AG04450 (cell line): ENCODE measurements at regions not wholly inside any gene's neighbourhood (a gene's known extent, or its start where the extent isn't known, plus 50 kb on each side); places are given as distances from the start of the nearest gene placed in this dataset.

Source experiments
- CTCF ChIA-PET: fragments of 300-600, 350-600 bp; formaldehyde crosslinking; extraction: SDS; loops from one replicate; lab custom pipeline; 2022; ENCODE audit warnings: antibody characterized with exemption, inconsistent platforms; lab: Charles Lee
- POLR2A ChIA-PET: fragments of 350-600 bp; formaldehyde crosslinking; extraction: SDS; loops from one replicate; lab custom pipeline; 2021; ENCODE audit warnings: antibody characterized with exemption, inconsistent platforms; lab: Yijun Ruan, JAX
- DNase-seq: peaks from one replicate; pipeline ENCODE4 v3.0.0-alpha.2; 2011; ENCODE audit warnings: low read depth, low spot score
- H3K27ac ChIP-seq: one replicate; pipeline ENCODE4 v1.5.1; 2012; ENCODE audit warnings: low read depth, low read length, control low read depth
- H3K27me3 ChIP-seq: one replicate; pipeline ENCODE4 v1.6.0; 2012; ENCODE audit warnings: low read length; ENCODE audit not compliant: control insufficient read depth, insufficient read depth
- H3K4me3 ChIP-seq: 2 replicates; pipeline ENCODE4 v1.5.1; 2011; ENCODE audit warnings: mild to moderate bottlenecking, low read depth, low read length, control low read depth
- H3K9me3 ChIP-seq: 2 replicates; pipeline ENCODE4 v1.5.1; 2012; ENCODE audit warnings: low read length; ENCODE audit not compliant: control insufficient read depth, insufficient read depth
- CTCF ChIP-seq: IDR thresholded peaks from 2 replicates; pipeline ENCODE4 v1.5.1; 2011; ENCODE audit warnings: low read depth, low read length, control low read depth, inconsistent platforms

- H3K9me3 ChIP-seq: no peaks in the 10 kb centered on the region
- H3K27me3 ChIP-seq: no peaks in the 10 kb centered on the region
- H3K27ac ChIP-seq: no peak overlapping the region
- no peak for DNase-seq
- POLR2A ChIA-PET: no interaction called here
- H3K4me3 ChIP-seq: no peak overlapping the region
- CTCF ChIA-PET: no interaction called here
- no peak for TF ChIP-seq CTCF
These were observed 178.0 kb downstream of the ZC3H11B start for GRCh38 chr1:219434923-219435297.

- ChIA-PET CTCF (no interaction called here), POLR2A (no interaction called here)
- Histone ChIP-seq H3K4me3 (no peak overlapping the region), H3K27ac (no peak overlapping the region), H3K9me3 (no peaks in the 10 kb centered on the region), H3K27me3 (no peaks in the 10 kb centered on the region)
- DNase-seq: no peak
- no peak for TF ChIP-seq CTCF
These were observed 178.5 kb downstream of the ZC3H11B start for GRCh38 chr1:219434285-219434922.

GRCh38 chr1:219433496-219434131 is 179.3 kb downstream of the ZC3H11B start:
- DNase-seq: no peak
- H3K27me3 ChIP-seq: no peaks in the 10 kb centered on the region
- TF ChIP-seq CTCF: no peak
- H3K4me3 ChIP-seq: no peak overlapping the region
- H3K27ac ChIP-seq: no peak overlapping the region
- ChIA-PET CTCF (interaction anchor here (1.0 kb wide), 1 partner anchor 17 kb away, joined by 4 read pairs; no protein-coding TSS in a partner anchor), POLR2A (no interaction called here)
- H3K9me3 ChIP-seq: no peaks in the 10 kb centered on the region

- no peak for TF ChIP-seq CTCF
- H3K9me3 ChIP-seq: no peaks in the 10 kb centered on the region
- DNase-seq: no peak
- H3K4me3 ChIP-seq: no peak overlapping the region
- no peaks in the 10 kb centered on the region for H3K27me3 ChIP-seq
- CTCF ChIA-PET: interaction anchor here (1.0 kb wide), 1 partner anchor 17 kb away, joined by 4 read pairs; no protein-coding TSS in a partner anchor
- POLR2A ChIA-PET: no interaction called here
- H3K27ac ChIP-seq: no peak overlapping the region
These were observed 179.9 kb downstream of the ZC3H11B start for GRCh38 chr1:219433001-219433400.

GRCh38 chr1:219432191-219432606 is 180.7 kb downstream of the ZC3H11B start:
- POLR2A ChIA-PET: no interaction called here
- no peak for DNase-seq

More at GRCh38 chr1:219432191-219432606, 180.7 kb downstream of the ZC3H11B start:
- Histone ChIP-seq H3K27me3 (no peaks in the 10 kb centered on the region), H3K27ac (no peak overlapping the region), H3K4me3 (no peak overlapping the region), H3K9me3 (no peaks in the 10 kb centered on the region)
- no peak for TF ChIP-seq CTCF
- CTCF ChIA-PET: no interaction called here
